GM23248 (cell line): ENCODE measurements at regions not wholly inside any gene's neighbourhood (a gene's known extent, or its start where the extent isn't known, plus 50 kb on each side); places are given as distances from the start of the nearest gene placed in this dataset.

Source experiments
- DNase-seq: peaks from one replicate; pipeline ENCODE4 v3.0.0-alpha.2; 2015
- H2AFZ ChIP-seq: fragments of 200-600 bp; sonication (generic); 2 replicates; pipeline ENCODE4 v1.6.1; 2016; ENCODE audit warnings: antibody characterized with exemption
- H3F3A ChIP-seq: fragments of 200-600 bp; sonication (generic); 2 replicates; pipeline ENCODE4 v1.6.1; 2016; ENCODE audit warnings: mild to moderate bottlenecking, antibody characterized with exemption, mixed run types; ENCODE audit not compliant: insufficient read depth
- H3K27ac ChIP-seq: fragments of 200-600 bp; sonication (generic); 2 replicates; pipeline ENCODE4 v1.5.1; 2016; ENCODE audit warnings: mild to moderate bottlenecking
- H3K27me3 ChIP-seq: fragments of 200-600 bp; sonication (generic); replicated peaks from 2 replicates; pipeline ENCODE4 v1.6.1; 2016; ENCODE audit warnings: mild to moderate bottlenecking; ENCODE audit not compliant: insufficient read depth
- H3K36me3 ChIP-seq: fragments of 200-600 bp; sonication (generic); 2 replicates; pipeline ENCODE4 v1.6.1; 2016; ENCODE audit warnings: low read depth, mild to moderate bottlenecking
- H3K4me1 ChIP-seq: fragments of 200-600 bp; sonication (generic); 2 replicates; pipeline ENCODE4 v1.6.1; 2016; ENCODE audit warnings: mild to moderate bottlenecking; ENCODE audit not compliant: insufficient read depth
- H3K4me2 ChIP-seq: fragments of 200-600 bp; sonication (generic); one replicate; pipeline ENCODE4 v1.6.1; 2016; ENCODE audit warnings: mild to moderate bottlenecking; ENCODE audit not compliant: unreplicated experiment
- H3K4me3 ChIP-seq: fragments of 200-600 bp; sonication (generic); 2 replicates; pipeline ENCODE4 v1.5.1; 2016; ENCODE audit warnings: mild to moderate bottlenecking
- H3K79me2 ChIP-seq: fragments of 200-600 bp; sonication (generic); 2 replicates; pipeline ENCODE4 v1.6.1; 2016; ENCODE audit warnings: mild to moderate bottlenecking; ENCODE audit not compliant: insufficient read depth
- H3K9ac ChIP-seq: fragments of 200-600 bp; sonication (generic); 2 replicates; pipeline ENCODE4 v1.6.1; 2016; ENCODE audit warnings: mild to moderate bottlenecking
- H3K9me2 ChIP-seq: fragments of 200-600 bp; sonication (generic); 2 replicates; pipeline ENCODE4 v1.6.1; 2016; ENCODE audit warnings: mixed run types, mild to moderate bottlenecking, moderate library complexity; ENCODE audit not compliant: insufficient read depth
- H3K9me3 ChIP-seq: fragments of 200-600 bp; sonication (generic); one replicate; pipeline ENCODE4 v1.6.1; 2017; ENCODE audit warnings: low read depth
- H4K20me1 ChIP-seq: fragments of 200-600 bp; sonication (generic); 2 replicates; pipeline ENCODE4 v1.6.0; 2016; ENCODE audit not compliant: insufficient read depth
- EZH2 ChIP-seq: fragments of 200-600 bp; sonication (generic); IDR thresholded peaks from 2 replicates; pipeline ENCODE4 v1.6.1; 2018; ENCODE audit warnings: antibody characterized with exemption, mild to moderate bottlenecking; ENCODE audit not compliant: insufficient read depth, poor library complexity, severe bottlenecking
- EZH2phosphoT487 ChIP-seq: fragments of 200-600 bp; sonication (generic); IDR thresholded peaks from 2 replicates; pipeline ENCODE4 v1.6.1; 2018; ENCODE audit warnings: antibody characterized with exemption, moderate library complexity, mild to moderate bottlenecking, low read depth; ENCODE audit not compliant: insufficient read depth
- WGBS, 2 experiments: methylation state at CpG; one replicate each; pipeline ENCODE4 v1.1.6; 2015 to 2017; ENCODE audit warnings: low lambda C conversion rate in 2 of 2, low coverage in 1 of 2; ENCODE audit errors: missing lambda C conversion rate in 2 of 2; 5-methylcytosine and 5-hydroxymethylcytosine counted together
- in situ Hi-C: fragments of 300-500 bp; cut with MboI; formaldehyde crosslinking; loops from 2 replicates; pipeline ENCODE4 v1.15.0; 2020

DNA sequence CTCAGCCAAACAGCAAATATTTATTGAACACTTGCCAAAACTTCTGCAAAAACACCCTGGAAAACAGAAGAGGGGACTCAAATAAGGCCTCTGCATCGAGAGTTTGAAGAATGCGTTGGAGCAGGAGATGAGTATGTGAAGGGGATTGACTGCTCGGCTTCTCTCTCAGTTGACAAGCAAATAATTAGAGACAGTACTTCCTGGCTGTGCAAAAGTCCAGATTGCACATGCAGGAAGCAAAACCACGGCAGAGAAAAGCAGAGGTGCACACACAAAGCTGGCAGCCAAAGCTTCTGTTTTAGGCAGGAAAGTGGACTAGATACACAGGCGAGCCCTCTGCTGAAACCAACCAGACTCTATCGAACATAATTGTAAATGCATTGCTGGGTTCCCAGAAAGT, 343.6 kb upstream of the MGMT start:
- H2AFZ ChIP-seq: no peak overlapping the region
- H4K20me1 ChIP-seq: no peaks in the 10 kb centered on the region
- H3K27ac ChIP-seq: no peak overlapping the region
- H3F3A ChIP-seq: no peaks in the 10 kb centered on the region
- DNase-seq: no peak
- H3K79me2 ChIP-seq: no peaks in the 10 kb centered on the region
- H3K9me3 ChIP-seq: no peaks in the 10 kb centered on the region
- H3K27me3 ChIP-seq: no peaks in the 10 kb centered on the region
- in situ Hi-C loops: no loop called here
- H3K36me3 ChIP-seq: no peaks in the 10 kb centered on the region
- no peaks in the 10 kb centered on the region for H3K9me2 ChIP-seq
- no peak overlapping the region for H3K4me3 ChIP-seq
- no peaks in the 10 kb centered on the region for H3K4me1 ChIP-seq
- WGBS, 2 experiments: 25 to 27% methylated on average over 6 of the region's 6 CpGs
- no peak for TF ChIP-seq EZH2
- no peak for TF ChIP-seq EZH2phosphoT487
- no peak overlapping the region for H3K9ac ChIP-seq
- H3K4me2 ChIP-seq: no peak overlapping the region

DNA sequence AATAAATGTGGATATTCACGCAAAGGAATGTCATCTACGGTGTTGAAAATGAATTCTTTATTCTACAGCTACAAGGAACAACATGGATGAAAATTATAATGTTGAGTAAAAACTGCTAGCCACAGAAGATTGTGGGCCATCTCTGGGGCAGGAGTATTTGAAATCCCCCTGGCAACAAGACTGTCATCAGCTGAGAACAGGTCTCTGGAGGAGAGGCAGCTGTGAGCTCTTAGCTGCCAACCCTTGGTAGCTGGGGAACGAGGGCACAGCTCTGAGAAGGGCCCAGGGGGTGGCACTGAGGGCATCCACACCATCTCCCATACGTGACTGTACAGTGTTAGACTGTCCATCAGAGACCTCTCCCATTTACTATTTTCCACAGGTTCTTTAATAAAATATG, 340.1 kb upstream of the MGMT start:
- no peaks in the 10 kb centered on the region for H4K20me1 ChIP-seq
- no peak overlapping the region for H3K4me2 ChIP-seq
- 40 to 50% methylated on average over 4 of the region's 4 CpGs for WGBS, 2 experiments
- no peaks in the 10 kb centered on the region for H3K9me3 ChIP-seq
- no peaks in the 10 kb centered on the region for H3K79me2 ChIP-seq
- no peak overlapping the region for H3K4me3 ChIP-seq
- no peaks in the 10 kb centered on the region for H3K9me2 ChIP-seq
- no peak overlapping the region for H3K9ac ChIP-seq
- H3K36me3 ChIP-seq: no peaks in the 10 kb centered on the region
- H3K27ac ChIP-seq: no peak overlapping the region
- no peak for TF ChIP-seq EZH2
- no peak for TF ChIP-seq EZH2phosphoT487
- H3F3A ChIP-seq: no peaks in the 10 kb centered on the region
- no peak overlapping the region for H2AFZ ChIP-seq
- in situ Hi-C loops: no loop called here
- H3K27me3 ChIP-seq: no peaks in the 10 kb centered on the region
- no peak for DNase-seq
- no peaks in the 10 kb centered on the region for H3K4me1 ChIP-seq

DNA sequence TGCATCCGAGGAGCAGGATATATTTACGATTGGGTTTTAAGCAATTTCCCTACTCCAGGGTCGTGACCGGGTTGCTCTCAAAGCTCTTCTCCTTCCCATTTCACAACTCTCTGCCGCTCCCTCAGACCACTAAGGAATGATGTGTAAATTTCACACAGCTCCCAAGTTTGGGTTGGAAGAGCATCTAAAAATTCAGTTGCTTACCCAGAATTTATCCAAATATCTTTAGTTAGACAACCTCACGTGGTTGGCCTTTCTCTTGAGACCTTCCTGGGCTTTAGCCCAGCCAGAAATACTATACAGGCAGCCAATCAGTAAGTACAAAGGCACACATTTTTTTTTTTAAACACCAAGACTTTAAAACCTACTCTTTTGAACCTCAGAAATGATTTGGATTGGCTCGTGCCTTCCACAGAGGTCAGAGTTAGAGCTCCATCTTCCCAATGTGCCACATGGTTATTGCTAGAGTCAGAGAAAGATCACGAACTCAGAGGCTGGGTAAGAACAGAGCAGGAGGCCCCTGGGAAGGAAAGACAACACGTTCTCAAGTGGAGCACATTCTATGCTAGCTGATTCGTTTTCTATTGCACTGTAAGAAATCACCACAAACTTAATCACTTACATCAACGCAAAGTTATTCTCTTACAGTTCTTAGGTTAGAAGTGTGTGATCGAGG, 335.4 kb upstream of the MGMT start:
- no peaks in the 10 kb centered on the region for H4K20me1 ChIP-seq
- H3K9ac ChIP-seq: no peak overlapping the region
- in situ Hi-C loops: no loop called here
- no peaks in the 10 kb centered on the region for H3K79me2 ChIP-seq
- no peaks in the 10 kb centered on the region for H3F3A ChIP-seq
- H3K4me3 ChIP-seq: no peak overlapping the region
- no peak overlapping the region for H2AFZ ChIP-seq
- TF ChIP-seq EZH2phosphoT487 (no peak), EZH2 (no peak)
- WGBS, 2 experiments: 38 to 42% methylated on average over 12 of the region's 12 CpGs
- H3K36me3 ChIP-seq: no peaks in the 10 kb centered on the region
- H3K9me3 ChIP-seq: no peaks in the 10 kb centered on the region
- no peaks in the 10 kb centered on the region for H3K4me1 ChIP-seq
- no peaks in the 10 kb centered on the region for H3K9me2 ChIP-seq
- no peaks in the 10 kb centered on the region for H3K27me3 ChIP-seq
- H3K4me2 ChIP-seq: no peak overlapping the region
- no peak overlapping the region for H3K27ac ChIP-seq
- DNase-seq: no peak

- Histone ChIP-seq H3K9me3 (no peaks in the 10 kb centered on the region), H3K27ac (no peak overlapping the region), H2AFZ (no peak overlapping the region), H3K79me2 (no peaks in the 10 kb centered on the region), H3K4me3 (no peak overlapping the region), H3K9ac (no peak overlapping the region), H4K20me1 (no peaks in the 10 kb centered on the region), H3F3A (no peaks in the 10 kb centered on the region), H3K27me3 (no peaks in the 10 kb centered on the region), H3K4me1 (no peaks in the 10 kb centered on the region), H3K9me2 (no peaks in the 10 kb centered on the region), H3K36me3 (no peaks in the 10 kb centered on the region), H3K4me2 (no peak overlapping the region)
- in situ Hi-C loops: no loop called here
- no peak for TF ChIP-seq EZH2phosphoT487
- no peak for TF ChIP-seq EZH2
- DNase-seq: no peak
- WGBS, 2 experiments: 53 to 64% methylated on average over 5 of the region's 5 CpGs
These were observed 333.2 kb upstream of the MGMT start for GRCh38 chr10:129133856-129134255.

DNA sequence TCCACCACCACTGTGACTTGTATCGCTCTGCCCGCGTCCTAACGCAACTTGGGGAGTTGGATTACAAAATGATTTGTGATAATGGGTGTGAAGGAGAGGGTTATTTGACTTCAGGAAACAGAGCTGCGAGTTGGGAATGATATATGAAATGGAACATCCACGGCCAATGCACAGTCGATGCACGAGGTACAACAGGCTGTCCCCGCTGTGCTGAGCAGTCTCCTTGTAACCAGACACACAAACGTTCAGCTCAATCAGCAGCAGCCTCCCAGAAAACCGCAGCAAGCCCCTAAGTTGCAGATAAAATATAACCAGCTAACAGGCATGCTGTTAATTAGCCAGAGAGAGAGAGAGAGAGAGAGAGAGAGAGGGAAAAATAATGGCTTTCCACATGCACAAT, 332.7 kb upstream of the MGMT start:
- Histone ChIP-seq H3K36me3 (no peaks in the 10 kb centered on the region), H3K27me3 (no peaks in the 10 kb centered on the region), H3K27ac (no peak overlapping the region), H3K9me3 (no peaks in the 10 kb centered on the region), H4K20me1 (no peaks in the 10 kb centered on the region), H3K4me3 (no peak overlapping the region), H2AFZ (no peak overlapping the region), H3K4me1 (no peaks in the 10 kb centered on the region), H3K9me2 (no peaks in the 10 kb centered on the region), H3K9ac (no peak overlapping the region), H3K4me2 (no peak overlapping the region), H3K79me2 (no peaks in the 10 kb centered on the region), H3F3A (no peaks in the 10 kb centered on the region)
- TF ChIP-seq EZH2phosphoT487 (no peak), EZH2 (no peak)
- WGBS, 2 experiments: 58 to 62% methylated on average over 11 of the region's 11 CpGs
- DNase-seq: no peak
- in situ Hi-C loops: no loop called here
